ENCODE measurements at regions not wholly inside any gene's neighbourhood (a gene's known extent, or its start where the extent isn't known, plus 50 kb on each side); places are given as distances from the start of the nearest gene placed in this dataset.
"Not testable (repeated sequence)": the region's sequence is repeated elsewhere in the genome, so short reads cannot be mapped to it uniquely, and the experiment has no call there.

- H3K27me3 ChIP-seq (ENCODE audit: insufficient read depth, low read length): peaks cover 5% of the 10 kb centered on the region
- peaks cover 3% of the 10 kb centered on the region for H3K9me3 ChIP-seq (ENCODE audit: low read length)
- H3K4me3 ChIP-seq (ENCODE audit: low read length): no peak overlapping the region
- H3K4me1 ChIP-seq (ENCODE audit: insufficient read depth, low read length): peaks cover 8% of the 10 kb centered on the region
- no peak overlapping the region for H2AFZ ChIP-seq (ENCODE audit: low read depth, low read length)
- no peaks in the 10 kb centered on the region for H3K36me3 ChIP-seq (ENCODE audit: insufficient read depth, low read length)
Measured at GRCh38 chr11:64428693-64429092, 69.7 kb downstream of the RPS6KA4 start.

GRCh38 chr11:64429970-64430369 lies 71.0 kb downstream of the RPS6KA4 start:
- Histone ChIP-seq H3K4me3 (ENCODE audit: low read length) (no peak overlapping the region), H3K36me3 (ENCODE audit: insufficient read depth, low read length) (no peaks in the 10 kb centered on the region), H3K27me3 (ENCODE audit: insufficient read depth, low read length) (peaks cover 5% of the 10 kb centered on the region), H3K9me3 (ENCODE audit: low read length) (peaks cover 3% of the 10 kb centered on the region), H3K4me1 (ENCODE audit: insufficient read depth, low read length) (peaks cover 8% of the 10 kb centered on the region), H2AFZ (ENCODE audit: low read depth, low read length) (no peak overlapping the region)

GRCh38 chr11:64430645-64431044 lies 71.7 kb downstream of the RPS6KA4 start:
- Histone ChIP-seq H3K27me3 (ENCODE audit: insufficient read depth, low read length) (peaks cover 5% of the 10 kb centered on the region), H3K36me3 (ENCODE audit: insufficient read depth, low read length) (no peaks in the 10 kb centered on the region)

GRCh38 chr11:64436000-64436399 lies 77.0 kb downstream of the RPS6KA4 start:
- H3K4me3 ChIP-seq (ENCODE audit: low read length): no peak overlapping the region
- peaks cover 11% of the 10 kb centered on the region for H3K27me3 ChIP-seq (ENCODE audit: insufficient read depth, low read length)
- H3K4me1 ChIP-seq (ENCODE audit: insufficient read depth, low read length): peaks cover 13% of the 10 kb centered on the region
- H3K9me3 ChIP-seq (ENCODE audit: low read length): peaks cover 3% of the 10 kb centered on the region
- no peak overlapping the region for H2AFZ ChIP-seq (ENCODE audit: low read depth, low read length)
- no peaks in the 10 kb centered on the region for H3K36me3 ChIP-seq (ENCODE audit: insufficient read depth, low read length)

More at GRCh38 chr11:64430645-64431044, 71.7 kb downstream of the RPS6KA4 start:
- Histone ChIP-seq H2AFZ (ENCODE audit: low read depth, low read length) (no peak overlapping the region), H3K9me3 (ENCODE audit: low read length) (peaks cover 3% of the 10 kb centered on the region), H3K4me3 (ENCODE audit: low read length) (no peak overlapping the region), H3K4me1 (ENCODE audit: insufficient read depth, low read length) (peaks cover 8% of the 10 kb centered on the region)

- Histone ChIP-seq H3K4me3 (ENCODE audit: low read length) (no peak overlapping the region), H2AFZ (ENCODE audit: low read depth, low read length) (no peak overlapping the region), H3K4me1 (ENCODE audit: insufficient read depth, low read length) (peaks cover 13% of the 10 kb centered on the region), H3K9me3 (ENCODE audit: low read length) (no peaks in the 10 kb centered on the region), H3K36me3 (ENCODE audit: insufficient read depth, low read length) (no peaks in the 10 kb centered on the region), H3K27me3 (ENCODE audit: insufficient read depth, low read length) (peaks cover 16% of the 10 kb centered on the region)
Measured at GRCh38 chr11:64437426-64437825, 78.5 kb downstream of the RPS6KA4 start.

GRCh38 chr11:64438986-64439771 lies 80.2 kb downstream of the RPS6KA4 start:
- Histone ChIP-seq H3K9me3 (ENCODE audit: low read length) (no peaks in the 10 kb centered on the region), H3K36me3 (ENCODE audit: insufficient read depth, low read length) (no peaks in the 10 kb centered on the region), H2AFZ (ENCODE audit: low read depth, low read length) (no peak overlapping the region), H3K27me3 (ENCODE audit: insufficient read depth, low read length) (peaks cover 16% of the 10 kb centered on the region), H3K4me1 (ENCODE audit: insufficient read depth, low read length) (peaks cover 13% of the 10 kb centered on the region), H3K4me3 (ENCODE audit: low read length) (no peak overlapping the region)

GRCh38 chr11:64439772-64440491 lies 81.0 kb downstream of the RPS6KA4 start:
- H2AFZ ChIP-seq (ENCODE audit: low read depth, low read length); H3K4me3 ChIP-seq (ENCODE audit: low read length); H3K9me3 ChIP-seq (ENCODE audit: low read length); H3K36me3 ChIP-seq (ENCODE audit: insufficient read depth, low read length): not testable (repeated sequence)
- Histone ChIP-seq H3K27me3 (ENCODE audit: insufficient read depth, low read length) (peaks cover 16% of the 10 kb centered on the region), H3K4me1 (ENCODE audit: insufficient read depth, low read length) (peaks cover 13% of the 10 kb centered on the region)

- Histone ChIP-seq H3K9me3 (ENCODE audit: low read length) (no peaks in the 10 kb centered on the region), H2AFZ (ENCODE audit: low read depth, low read length) (no peak overlapping the region), H3K27me3 (ENCODE audit: insufficient read depth, low read length) (peaks cover 15% of the 10 kb centered on the region), H3K4me1 (ENCODE audit: insufficient read depth, low read length) (peaks cover 13% of the 10 kb centered on the region), H3K36me3 (ENCODE audit: insufficient read depth, low read length) (no peaks in the 10 kb centered on the region), H3K4me3 (ENCODE audit: low read length) (no peak overlapping the region)
Measured at GRCh38 chr11:64441127-64441526, 82.2 kb downstream of the RPS6KA4 start.

GRCh38 chr11:64443001-64443400 lies 84.0 kb downstream of the RPS6KA4 start:
- Histone ChIP-seq H2AFZ (ENCODE audit: low read depth, low read length) (no peak overlapping the region), H3K9me3 (ENCODE audit: low read length) (no peaks in the 10 kb centered on the region), H3K27me3 (ENCODE audit: insufficient read depth, low read length) (peaks cover 8% of the 10 kb centered on the region), H3K36me3 (ENCODE audit: insufficient read depth, low read length) (no peaks in the 10 kb centered on the region), H3K4me1 (ENCODE audit: insufficient read depth, low read length) (peaks cover 9% of the 10 kb centered on the region), H3K4me3 (ENCODE audit: low read length) (no peak overlapping the region)

- H3K27me3 ChIP-seq (ENCODE audit: insufficient read depth, low read length): peaks cover 17% of the 10 kb centered on the region
- H3K4me3 ChIP-seq (ENCODE audit: low read length): no peak overlapping the region
- no peaks in the 10 kb centered on the region for H3K9me3 ChIP-seq (ENCODE audit: low read length)
- no peaks in the 10 kb centered on the region for H3K36me3 ChIP-seq (ENCODE audit: insufficient read depth, low read length)
- no peak overlapping the region for H2AFZ ChIP-seq (ENCODE audit: low read depth, low read length)
- peaks cover 13% of the 10 kb centered on the region for H3K4me1 ChIP-seq (ENCODE audit: insufficient read depth, low read length)
Measured at GRCh38 chr11:64444838-64445441, 86.0 kb downstream of the RPS6KA4 start.

GRCh38 chr11:64445651-64446050 lies 86.7 kb downstream of the RPS6KA4 start:
- no peak overlapping the region for H3K4me3 ChIP-seq (ENCODE audit: low read length)
- peaks cover 13% of the 10 kb centered on the region for H3K4me1 ChIP-seq (ENCODE audit: insufficient read depth, low read length)
- H3K36me3 ChIP-seq (ENCODE audit: insufficient read depth, low read length): no peaks in the 10 kb centered on the region
- no peaks in the 10 kb centered on the region for H3K9me3 ChIP-seq (ENCODE audit: low read length)
- peaks cover 14% of the 10 kb centered on the region for H3K27me3 ChIP-seq (ENCODE audit: insufficient read depth, low read length)
- H2AFZ ChIP-seq (ENCODE audit: low read depth, low read length): no peak overlapping the region

- peak overlapping the region; percentile 51 for H2AFZ ChIP-seq (ENCODE audit: low read depth, low read length)
- H3K4me1 ChIP-seq (ENCODE audit: insufficient read depth, low read length): peaks cover 13% of the 10 kb centered on the region
- H3K4me3 ChIP-seq (ENCODE audit: low read length): no peak overlapping the region
- no peaks in the 10 kb centered on the region for H3K9me3 ChIP-seq (ENCODE audit: low read length)
- peaks cover 9% of the 10 kb centered on the region for H3K27me3 ChIP-seq (ENCODE audit: insufficient read depth, low read length)
- no peaks in the 10 kb centered on the region for H3K36me3 ChIP-seq (ENCODE audit: insufficient read depth, low read length)
Measured at GRCh38 chr11:64447831-64448598, 89.1 kb downstream of the RPS6KA4 start.
